ENCODE measurements at regions not wholly inside any gene's neighbourhood (a gene's known extent, or its start where the extent isn't known, plus 50 kb on each side); places are given as distances from the start of the nearest gene placed in this dataset.

- TF ChIP-seq ARID4B (CRISPR knock-in tag; IDR thresholded peaks at IDR 0.05; ENCODE audit: borderline replicate concordance) (no peak), E2F5 (CRISPR knock-in tag; IDR thresholded peaks at IDR 0.05) (no peak), ZNF281 (CRISPR knock-in tag; IDR thresholded peaks at IDR 0.05) (no peak), RELA (CRISPR knock-in tag; IDR thresholded peaks at IDR 0.05; ENCODE audit: borderline replicate concordance) (no peak), KAT7 (CRISPR knock-in tag; IDR thresholded peaks at IDR 0.05; ENCODE audit: borderline replicate concordance) (no peak), IRF1 (CRISPR knock-in tag; IDR thresholded peaks at IDR 0.05) (no peak), JUN (CRISPR knock-in tag; IDR thresholded peaks at IDR 0.05) (no peak), AFF4 (CRISPR knock-in tag; IDR thresholded peaks at IDR 0.05; ENCODE audit: borderline replicate concordance) (no peak), GRHL2 (CRISPR knock-in tag; IDR thresholded peaks at IDR 0.05; ENCODE audit: insufficient replicate concordance, severe bottlenecking) (no peak), ZNF425 (CRISPR knock-in tag; conservative IDR thresholded peaks at IDR 0.05) (no peak)
These were observed 214.2 kb upstream of the TNRC6C start (continued) for GRCh38 chr17:77744066-77744988.

All from WTC11 (cell line).